Left cardiac atrium (tissue), 4 donors: ENCODE measurements at regions not wholly inside any gene's neighbourhood (a gene's known extent, or its start where the extent isn't known, plus 50 kb on each side); places are given as distances from the start of the nearest gene placed in this dataset.
"Not testable (repeated sequence)": the region's sequence is repeated elsewhere in the genome, so short reads cannot be mapped to it uniquely, and the experiment has no call there.

ENCODE experiments used
- ATAC-seq, 2 donors: fragments of 200-7000 bp; cut with Tn5 transposase; one replicate each; pipeline ENCODE4 v1.9.1; 2020; ENCODE audit warnings: mild to moderate bottlenecking in 2 of 2, moderate library complexity in 2 of 2
- DNase-seq: peaks from one replicate; pipeline ENCODE4 v3.0.0-alpha.2; 2020
- intact Hi-C, 2 donors: fragments of 100-400 bp; cut with DNase I; formaldehyde crosslinking; loops; one replicate each; pipeline versions ENCODE4 v1.14.1 to v1.15.1; 2022 to 2023
- donor health status: DM: no; HTN: yes; CAD: no.
- donor health status: DM: no; HTN: yes; CAD: no; lungs with severe emphysema.
- donor health status: DM: yes; HTN: yes; CAD: no.
- donor health status: Dilated cardiomyopathy.

- ATAC-seq, result peak; percentile 81
- intact Hi-C loops, result no loop called here
Observed at GRCh38 chr2:43152741-43153647, 73.4 kb downstream of the ZFP36L2 start.

GRCh38 chr2:43152186-43152585 lies 74.2 kb downstream of the ZFP36L2 start:
- ATAC-seq (no peak), DNase-seq (no peak)
- intact Hi-C loops, result no loop called here

More at GRCh38 chr2:43152741-43153647, 73.4 kb downstream of the ZFP36L2 start:
- peak; percentile 58 for DNase-seq

GRCh38 chr2:43149482-43150107 lies 76.8 kb downstream of the ZFP36L2 start:
- intact Hi-C loops, result no loop called here
- ATAC-seq (no peak), DNase-seq (no peak)

- DNase-seq, result no peak
- intact Hi-C loops, result no loop called here
Observed at GRCh38 chr2:43146083-43146482, 80.3 kb downstream of the ZFP36L2 start.

GRCh38 chr2:43144263-43144662 lies 82.1 kb downstream of the ZFP36L2 start:
- no peak for DNase-seq
- ATAC-seq, result peak in 1 of 2 donors; percentile 51
- intact Hi-C loops, result no loop called here

More at GRCh38 chr2:43146083-43146482, 80.3 kb downstream of the ZFP36L2 start:
- no peak for ATAC-seq

DNA sequence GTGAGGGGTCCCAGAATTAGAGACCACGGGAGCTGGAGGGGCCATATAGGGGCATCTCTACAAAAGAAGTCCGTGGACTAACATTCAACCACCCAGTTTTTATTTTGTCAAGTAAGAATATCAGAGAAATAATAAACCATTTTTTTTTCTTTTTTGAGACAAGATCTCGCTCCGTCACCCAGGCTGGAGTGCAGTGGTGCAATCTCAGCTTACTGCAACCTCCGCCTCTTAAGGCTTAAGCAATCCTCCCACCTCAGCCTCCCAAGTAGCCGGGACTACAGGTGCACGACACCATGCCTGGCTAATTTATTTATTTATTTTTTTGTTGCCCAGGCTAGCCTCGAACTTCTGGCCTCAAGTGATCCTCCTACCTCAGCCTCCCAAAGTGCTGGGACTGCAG lies 82.7 kb downstream of the ZFP36L2 start:
- DNase-seq (no peak), ATAC-seq (no peak)
- intact Hi-C loops, result no loop called here

DNA sequence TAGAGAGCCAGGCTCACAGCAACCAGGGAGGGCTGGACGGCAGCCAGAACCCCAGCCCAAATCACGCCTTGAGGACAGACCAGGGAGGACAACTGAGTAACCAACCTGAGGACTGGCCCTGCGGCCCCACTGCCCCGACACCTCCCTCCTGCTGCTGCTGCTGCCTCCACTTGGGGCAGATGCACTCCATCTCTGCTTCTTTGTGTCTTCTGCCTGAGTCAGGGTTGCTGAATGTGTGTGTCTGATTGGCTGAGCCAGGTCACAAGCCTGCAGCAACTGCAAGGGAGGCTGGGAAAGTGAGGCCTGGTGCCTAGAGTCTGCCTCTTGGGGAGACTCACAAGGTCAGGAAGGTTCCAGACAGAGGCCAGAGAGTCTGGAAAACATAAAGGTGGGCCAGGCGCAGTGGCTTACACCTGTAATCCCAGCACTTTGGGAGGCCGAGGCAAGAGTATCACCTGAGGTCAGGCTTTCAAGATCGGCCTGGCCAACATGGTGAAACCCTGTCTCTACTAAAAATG lies 83.4 kb downstream of the ZFP36L2 start:
- DNase-seq, result peak; percentile 18
- ATAC-seq, result no peak
- intact Hi-C loops, result no loop called here

- ATAC-seq, intact Hi-C loops: not testable (repeated sequence)
Observed at GRCh38 chr2:43141636-43142151, 84.7 kb downstream of the ZFP36L2 start.

GRCh38 chr2:43139996-43140621 lies 86.3 kb downstream of the ZFP36L2 start:
- intact Hi-C loops, result loop anchor here (10.0 kb wide), 2 partner anchors 85 to 345 kb away; partner anchors contain the start of gene ZFP36L2 (in 1 of the 2)
- ATAC-seq (peak; percentile 58 to 62), DNase-seq (peak; percentile 72)

More at GRCh38 chr2:43141636-43142151, 84.7 kb downstream of the ZFP36L2 start:
- peak; percentile 9 for DNase-seq

DNA sequence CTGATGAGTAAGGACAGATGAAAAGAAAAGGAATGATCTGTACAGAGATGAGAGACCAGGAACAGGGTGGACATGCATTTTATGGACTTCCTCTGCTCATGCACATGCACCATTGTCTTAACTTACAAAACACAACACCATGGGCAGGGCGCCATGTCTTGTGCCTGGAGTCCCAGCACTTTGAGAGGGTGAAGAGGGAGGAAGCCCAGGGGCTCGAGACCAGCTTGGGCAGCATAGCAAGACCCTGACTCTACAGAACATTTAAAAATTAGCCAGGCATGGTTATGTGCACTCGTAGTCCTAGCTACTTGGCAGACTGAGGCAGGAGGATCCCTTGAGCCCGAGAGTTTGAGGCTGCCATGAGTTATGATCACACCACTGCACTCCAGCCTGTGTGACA lies 86.9 kb downstream of the ZFP36L2 start:
- no peak for ATAC-seq
- intact Hi-C loops, result loop anchor here (10.0 kb wide), 2 partner anchors 85 to 345 kb away; partner anchors contain the start of gene ZFP36L2 (in 1 of the 2)
- no peak for DNase-seq

GRCh38 chr2:43138441-43138840 lies 88.0 kb downstream of the ZFP36L2 start:
- no peak for DNase-seq
- intact Hi-C loops, result loop anchor here (10.0 kb wide), 2 partner anchors 86 to 346 kb away; partner anchors contain the start of gene ZFP36L2 (in 1 of the 2)
- no peak for ATAC-seq

GRCh38 chr2:43136876-43137275 lies 89.5 kb downstream of the ZFP36L2 start:
- DNase-seq (peak; percentile 28), ATAC-seq (peak in 1 of 2 donors; percentile 28)
- intact Hi-C loops, result loop anchor here (10.0 kb wide), 2 partner anchors 88 to 348 kb away; partner anchors contain the start of gene ZFP36L2 (in 1 of the 2)

- ATAC-seq (no peak), DNase-seq (peak; percentile 14)
- intact Hi-C loops, result loop anchor here (10.0 kb wide), 2 partner anchors 89 to 349 kb away; partner anchors contain the start of gene ZFP36L2 (in 1 of the 2)
Observed at GRCh38 chr2:43136011-43136799, 90.2 kb downstream of the ZFP36L2 start.

- intact Hi-C loops, result loop anchor here (10.0 kb wide), 2 partner anchors 89 to 349 kb away; partner anchors contain the start of gene ZFP36L2 (in 1 of the 2)
- DNase-seq (peak; percentile 29), ATAC-seq (no peak)
Observed at GRCh38 chr2:43135583-43135982, 90.8 kb downstream of the ZFP36L2 start.

- ATAC-seq (no peak), DNase-seq (no peak)
- intact Hi-C loops, result loop anchor here (5.0 to 10.0 kb wide), 3 partner anchors 90 to 350 kb away; partner anchors contain the start of gene ZFP36L2 (in 2 of the 2)
Observed at GRCh38 chr2:43134571-43134889, 91.9 kb downstream of the ZFP36L2 start.

- no peak for ATAC-seq
- DNase-seq, result peak; percentile 42
- intact Hi-C loops, result loop anchor here (5.0 to 10.0 kb wide), 3 partner anchors 91 to 351 kb away; partner anchors contain the start of gene ZFP36L2 (in 2 of the 2)
Observed at GRCh38 chr2:43133708-43134570, 92.5 kb downstream of the ZFP36L2 start.

DNA sequence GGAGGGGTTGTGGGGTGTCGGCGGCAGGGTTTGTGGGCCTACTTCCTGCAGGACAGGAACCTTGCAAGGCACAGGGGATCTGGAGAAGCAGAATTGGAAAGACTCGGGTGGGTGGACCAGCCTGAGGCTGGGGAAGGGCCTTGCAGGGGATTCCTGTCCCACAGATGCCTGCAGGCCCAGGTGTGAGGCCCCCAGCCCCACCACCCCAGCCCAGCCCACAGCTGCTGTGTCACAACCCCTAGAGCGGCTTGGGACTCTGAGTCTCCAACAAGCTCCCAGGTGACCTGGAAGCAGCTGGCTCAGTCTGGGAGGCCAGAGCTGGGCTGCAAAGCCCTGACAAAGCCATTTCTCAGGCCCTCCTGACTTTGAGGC lies 93.1 kb downstream of the ZFP36L2 start:
- no peak for ATAC-seq
- DNase-seq, result no peak
- intact Hi-C loops, result loop anchor here (5.0 to 10.0 kb wide), 3 partner anchors 91 to 351 kb away; partner anchors contain the start of gene ZFP36L2 (in 2 of the 2)
